Posterior vena cava (tissue), 2 donors: ENCODE measurements at regions not wholly inside any gene's neighbourhood (a gene's known extent, or its start where the extent isn't known, plus 50 kb on each side); places are given as distances from the start of the nearest gene placed in this dataset.

Experiments
- DNase-seq: peaks from one replicate; pipeline ENCODE4 v3.0.0-alpha.2; 2020; ENCODE audit warnings: low spot score
- intact Hi-C, 2 donors: fragments of 100-400 bp; cut with DNase I; formaldehyde crosslinking; loops; one replicate each; pipeline versions ENCODE4 v1.14.1 to v1.14.2; 2022 to 2023
- donor health status: DM: yes; HTN: yes; CAD: no.
- donor health status: DM: yes; HTN: yes; CAD: no.

- DNase-seq: no peak
- intact Hi-C loops: no loop called here
Observed at GRCh38 chr2:41464395-41464794, 583.4 kb upstream of the PKDCC start.

GRCh38 chr2:41475959-41476358, 571.9 kb upstream of the PKDCC start:
- intact Hi-C loops: no loop called here
- DNase-seq: no peak

GRCh38 chr2:41482659-41483058, 565.2 kb upstream of the PKDCC start:
- intact Hi-C loops: no loop called here

GRCh38 chr2:41483226-41483625, 564.6 kb upstream of the PKDCC start:
- DNase-seq: no peak
- intact Hi-C loops: no loop called here

More at GRCh38 chr2:41482659-41483058, 565.2 kb upstream of the PKDCC start:
- DNase-seq: no peak

- no peak for DNase-seq
- intact Hi-C loops: no loop called here
Observed at GRCh38 chr2:41483982-41484857, 563.6 kb upstream of the PKDCC start.

GRCh38 chr2:41484858-41485234, 563.0 kb upstream of the PKDCC start:
- DNase-seq: no peak
- intact Hi-C loops: no loop called here

GRCh38 chr2:41486948-41487347, 560.9 kb upstream of the PKDCC start:
- intact Hi-C loops: no loop called here
- no peak for DNase-seq

GRCh38 chr2:41488888-41489287, 558.9 kb upstream of the PKDCC start:
- intact Hi-C loops: no loop called here
- DNase-seq: no peak

- intact Hi-C loops: no loop called here
- no peak for DNase-seq
Observed at GRCh38 chr2:41489638-41490037, 558.2 kb upstream of the PKDCC start.

- DNase-seq: no peak
- intact Hi-C loops: no loop called here
Observed at GRCh38 chr2:41495050-41495449, 552.8 kb upstream of the PKDCC start.

- DNase-seq: no peak
- intact Hi-C loops: no loop called here
Observed at GRCh38 chr2:41496908-41497307, 550.9 kb upstream of the PKDCC start.

- intact Hi-C loops: no loop called here
- DNase-seq: no peak
Observed at GRCh38 chr2:41498781-41499180, 549.0 kb upstream of the PKDCC start.

- no peak for DNase-seq
- intact Hi-C loops: no loop called here
Observed at GRCh38 chr2:41500895-41501294, 546.9 kb upstream of the PKDCC start.

GRCh38 chr2:41502752-41503151, 545.1 kb upstream of the PKDCC start:
- no peak for DNase-seq
- intact Hi-C loops: no loop called here

- intact Hi-C loops: loop anchor here in 1 of 2 donors (1.0 kb wide), 1 partner anchor 13 kb away; no protein-coding TSS in a partner anchor
- DNase-seq: no peak
Observed at GRCh38 chr2:41504532-41504931, 543.3 kb upstream of the PKDCC start.

- intact Hi-C loops: no loop called here
- no peak for DNase-seq
Observed at GRCh38 chr2:41510108-41510507, 537.7 kb upstream of the PKDCC start.

- DNase-seq: no peak
- intact Hi-C loops: no loop called here
Observed at GRCh38 chr2:41521211-41521610, 526.6 kb upstream of the PKDCC start.

GRCh38 chr2:41527525-41528323, 520.1 kb upstream of the PKDCC start:
- intact Hi-C loops: no loop called here

GRCh38 chr2:41535575-41535974, 512.2 kb upstream of the PKDCC start:
- intact Hi-C loops: no loop called here
- no peak for DNase-seq

More at GRCh38 chr2:41527525-41528323, 520.1 kb upstream of the PKDCC start:
- no peak for DNase-seq

- intact Hi-C loops: no loop called here
- no peak for DNase-seq
Observed at GRCh38 chr2:41540272-41540998, 507.4 kb upstream of the PKDCC start.
